BLaER1 (cell line): ENCODE measurements at regions not wholly inside any gene's neighbourhood (a gene's known extent, or its start where the extent isn't known, plus 50 kb on each side); places are given as distances from the start of the nearest gene placed in this dataset.

Experiments
- H3K27ac ChIP-seq: shearing (Covaris generic); formaldehyde crosslinking; 2 replicates; pipeline ENCODE4 v1.8.1; 2022
- H3K27me3 ChIP-seq: shearing (Covaris generic); formaldehyde crosslinking; 2 replicates; pipeline ENCODE4 v1.8.1; 2022
- H3K36me3 ChIP-seq: shearing (Covaris generic); formaldehyde crosslinking; 2 replicates; pipeline ENCODE4 v1.8.1; 2022
- H3K4me1 ChIP-seq: shearing (Covaris generic); formaldehyde crosslinking; 2 replicates; pipeline ENCODE4 v1.8.1; 2022
- H3K4me2 ChIP-seq: shearing (Covaris generic); formaldehyde crosslinking; 2 replicates; pipeline ENCODE4 v1.8.1; 2022
- H3K4me3 ChIP-seq: shearing (Covaris generic); formaldehyde crosslinking; 2 replicates; pipeline ENCODE4 v1.8.1; 2022
- H3K9ac ChIP-seq: shearing (Covaris generic); formaldehyde crosslinking; 2 replicates; pipeline ENCODE4 v1.8.1; 2022
- H3K9me3 ChIP-seq: shearing (Covaris generic); formaldehyde crosslinking; 2 replicates; pipeline ENCODE4 v1.8.1; 2022
- H4K20me1 ChIP-seq: shearing (Covaris generic); formaldehyde crosslinking; 2 replicates; pipeline ENCODE4 v1.8.1; 2022
- Cebpa-rat ChIP-seq: shearing (Covaris generic); IDR thresholded peaks from 2 replicates; pipeline ENCODE4 v1.8.1; 2022

DNA sequence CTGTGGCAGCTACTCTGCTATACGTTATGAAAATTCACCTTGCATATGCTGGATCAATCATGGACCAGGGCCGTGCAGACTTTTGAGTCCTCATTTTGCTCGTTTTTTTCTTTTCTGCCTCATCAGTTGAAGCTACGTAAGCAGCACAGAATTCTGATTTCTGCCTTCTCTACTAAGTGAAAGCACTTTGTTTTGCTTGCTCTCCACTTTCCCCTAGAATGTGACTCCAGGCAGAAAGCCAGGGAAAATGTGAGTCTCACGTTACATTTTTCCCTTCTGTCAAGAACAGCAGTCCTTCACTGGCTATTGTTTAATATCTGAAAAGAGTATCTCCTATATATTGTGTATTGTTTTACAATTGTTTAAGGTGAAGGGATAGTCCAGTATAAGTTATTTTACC lies 1840.1 kb downstream of the PCDH7 start:
- no peak overlapping the region for H3K4me3 ChIP-seq
- no peak overlapping the region for H3K4me2 ChIP-seq
- no peak for TF ChIP-seq Cebpa-rat
- H3K27ac ChIP-seq: no peak overlapping the region
- no peaks in the 10 kb centered on the region for H4K20me1 ChIP-seq
- peaks cover 12% of the 10 kb centered on the region for H3K4me1 ChIP-seq
- H3K9me3 ChIP-seq: no peaks in the 10 kb centered on the region
- H3K36me3 ChIP-seq: no peaks in the 10 kb centered on the region
- no peak overlapping the region for H3K9ac ChIP-seq
- H3K27me3 ChIP-seq: no peaks in the 10 kb centered on the region

DNA sequence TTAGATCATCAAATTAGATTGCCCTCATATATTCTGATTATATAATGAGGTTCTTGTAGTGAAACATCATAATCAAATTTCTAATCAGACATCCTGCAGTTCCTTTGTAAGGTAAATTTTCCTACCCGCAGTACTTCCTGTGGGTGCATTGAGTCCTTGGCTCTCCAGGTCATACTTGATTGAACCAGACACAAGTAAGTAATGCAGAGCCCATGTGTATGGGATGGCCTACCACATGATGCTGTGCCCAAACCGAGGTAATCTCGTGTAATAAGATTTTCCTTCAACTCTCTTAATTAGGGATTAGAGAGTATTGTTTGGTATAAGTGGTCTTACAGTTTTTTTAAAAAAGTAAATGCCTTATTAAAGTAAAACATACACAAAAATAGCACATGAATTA lies 1841.8 kb downstream of the PCDH7 start:
- H3K36me3 ChIP-seq: no peaks in the 10 kb centered on the region
- H3K4me2 ChIP-seq: no peak overlapping the region
- TF ChIP-seq Cebpa-rat: no peak

DNA sequence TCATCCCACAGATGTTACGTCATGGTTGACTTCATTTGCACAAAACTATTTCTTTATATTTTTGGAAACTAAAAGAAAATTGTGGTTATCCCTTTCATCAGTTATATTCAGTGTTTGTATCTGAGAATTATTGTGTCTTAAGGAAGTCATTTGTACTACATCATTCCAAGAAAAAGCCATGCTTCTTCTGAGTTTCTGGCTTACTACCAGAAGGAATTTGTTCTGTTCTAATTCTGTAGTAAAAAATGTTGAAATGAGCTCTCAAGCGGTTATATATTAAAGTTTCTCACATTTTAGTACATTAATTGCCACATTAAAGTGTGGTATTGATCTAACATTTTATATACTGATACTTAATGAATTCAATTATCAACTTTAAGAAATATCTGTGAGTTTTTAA lies 1844.5 kb downstream of the PCDH7 start:
- Histone ChIP-seq H3K9ac (no peak overlapping the region), H3K4me1 (peaks cover 26% of the 10 kb centered on the region), H3K27ac (no peak overlapping the region), H3K36me3 (no peaks in the 10 kb centered on the region), H3K4me3 (no peak overlapping the region), H3K27me3 (no peaks in the 10 kb centered on the region), H3K4me2 (peak overlapping the region; percentile 36), H4K20me1 (no peaks in the 10 kb centered on the region), H3K9me3 (no peaks in the 10 kb centered on the region)
- TF ChIP-seq Cebpa-rat: no peak

More for the DNA sequence above, 1841.8 kb downstream of the PCDH7 start:
- Histone ChIP-seq H3K27ac (no peak overlapping the region), H3K4me3 (no peak overlapping the region), H3K27me3 (no peaks in the 10 kb centered on the region), H3K4me1 (peaks cover 14% of the 10 kb centered on the region), H3K9me3 (no peaks in the 10 kb centered on the region), H4K20me1 (no peaks in the 10 kb centered on the region), H3K9ac (no peak overlapping the region)

DNA sequence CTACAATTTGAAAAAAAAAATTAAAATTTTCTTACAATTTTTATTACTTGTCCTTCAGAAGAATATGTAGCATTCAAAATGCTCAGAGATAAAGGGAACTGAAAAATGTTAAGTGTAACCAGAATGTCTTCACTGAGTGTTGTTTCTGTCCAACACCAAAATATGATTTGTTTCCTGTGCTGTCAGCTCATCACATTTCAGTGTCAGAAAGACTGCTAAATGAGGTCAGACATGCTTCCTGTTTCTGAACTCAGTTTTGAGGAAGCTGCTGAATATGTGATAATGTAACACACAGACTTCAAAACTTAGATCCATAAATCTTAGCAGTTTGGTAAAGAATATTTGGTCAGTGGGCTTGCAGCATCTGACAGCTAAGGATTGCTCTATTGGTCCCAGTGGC lies 1849.7 kb downstream of the PCDH7 start:
- no peak overlapping the region for H3K4me3 ChIP-seq
- no peak for TF ChIP-seq Cebpa-rat
- H3K27me3 ChIP-seq: no peaks in the 10 kb centered on the region
- no peaks in the 10 kb centered on the region for H4K20me1 ChIP-seq
- H3K9ac ChIP-seq: no peak overlapping the region
- peak overlapping the region; percentile 38; the same call in 1 of the 2 replicates for H3K27ac ChIP-seq
- peaks cover 36% of the 10 kb centered on the region for H3K4me1 ChIP-seq
- H3K36me3 ChIP-seq: no peaks in the 10 kb centered on the region
- peak overlapping the region; percentile 61 for H3K4me2 ChIP-seq
- no peaks in the 10 kb centered on the region for H3K9me3 ChIP-seq

DNA sequence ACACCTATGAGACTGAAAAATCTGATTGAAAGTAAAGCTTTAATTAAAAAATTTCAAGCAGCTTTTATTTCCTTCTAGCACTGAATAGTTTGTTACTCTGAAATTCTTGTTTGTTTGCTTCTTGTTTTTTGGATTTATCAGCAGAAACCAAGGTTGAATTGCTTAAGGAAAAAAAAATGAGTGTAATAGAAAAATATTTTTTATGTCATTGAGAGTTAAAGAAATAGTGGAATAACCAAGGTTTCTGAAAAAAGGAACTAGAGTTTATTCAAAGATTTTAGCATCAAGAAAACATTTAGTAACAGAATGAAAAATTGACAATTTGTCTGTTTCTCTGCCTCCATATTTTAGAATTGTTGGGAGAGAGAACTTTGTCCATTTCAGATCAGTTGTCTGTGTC lies 1852.2 kb downstream of the PCDH7 start:
- H3K4me1 ChIP-seq: peaks cover 38% of the 10 kb centered on the region
- H3K27ac ChIP-seq: no peak overlapping the region
- no peak overlapping the region for H3K9ac ChIP-seq
- no peak for TF ChIP-seq Cebpa-rat
- no peaks in the 10 kb centered on the region for H3K9me3 ChIP-seq
- H3K4me3 ChIP-seq: no peak overlapping the region
- no peaks in the 10 kb centered on the region for H3K27me3 ChIP-seq
- H3K36me3 ChIP-seq: no peaks in the 10 kb centered on the region
- no peaks in the 10 kb centered on the region for H4K20me1 ChIP-seq
- H3K4me2 ChIP-seq: no peak overlapping the region

DNA sequence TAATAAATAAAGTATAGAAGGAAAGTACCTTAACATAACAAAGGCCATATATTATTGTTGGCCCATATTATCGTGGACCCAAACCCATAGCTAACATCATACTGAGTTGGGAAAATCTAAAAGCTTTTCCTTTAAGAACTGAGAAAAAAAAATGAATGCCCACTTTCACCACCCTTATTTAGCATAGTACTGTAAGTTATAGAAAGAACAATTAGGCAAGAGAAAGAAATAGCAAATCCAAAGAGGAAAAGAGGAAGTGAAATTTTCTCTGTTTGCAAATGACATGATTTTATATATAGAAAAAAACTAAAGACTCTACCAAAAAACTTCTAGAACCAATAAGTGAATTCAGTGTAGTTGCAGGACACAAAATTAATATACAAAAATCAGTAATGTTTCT lies 1854.6 kb downstream of the PCDH7 start:
- H3K9ac ChIP-seq: no peak overlapping the region
- H3K27ac ChIP-seq: no peak overlapping the region
- H4K20me1 ChIP-seq: no peaks in the 10 kb centered on the region
- H3K4me1 ChIP-seq: peaks cover 24% of the 10 kb centered on the region
- H3K4me3 ChIP-seq: no peak overlapping the region
- H3K9me3 ChIP-seq: no peaks in the 10 kb centered on the region
- TF ChIP-seq Cebpa-rat: no peak
- H3K27me3 ChIP-seq: no peaks in the 10 kb centered on the region
- peak overlapping the region; percentile 37 for H3K4me2 ChIP-seq
- H3K36me3 ChIP-seq: no peaks in the 10 kb centered on the region

DNA sequence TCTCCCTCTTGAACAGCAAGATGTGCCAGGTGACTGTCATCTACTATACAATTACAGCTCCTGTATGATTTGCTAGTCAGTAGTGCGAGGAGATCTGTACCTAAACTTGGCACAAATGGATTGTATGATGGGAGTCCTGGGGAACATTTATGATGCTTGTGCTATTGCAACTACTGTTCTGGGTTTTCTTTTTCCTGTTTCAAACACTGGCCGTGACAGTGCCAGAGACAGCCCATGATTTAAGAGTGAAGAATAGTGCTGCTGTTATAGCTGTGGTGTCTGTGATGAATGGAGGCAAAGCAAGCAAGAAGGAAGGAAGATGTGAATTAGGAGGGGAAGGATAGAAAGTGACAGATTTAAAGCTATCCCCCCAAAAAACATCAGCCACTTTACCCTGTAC lies 1868.9 kb downstream of the PCDH7 start:
- H3K4me3 ChIP-seq: no peak overlapping the region
- H3K9me3 ChIP-seq: no peaks in the 10 kb centered on the region
- H3K4me2 ChIP-seq: no peak overlapping the region
- no peak overlapping the region for H3K27ac ChIP-seq
- no peaks in the 10 kb centered on the region for H3K27me3 ChIP-seq
- no peaks in the 10 kb centered on the region for H3K4me1 ChIP-seq
- no peak overlapping the region for H3K9ac ChIP-seq
- H4K20me1 ChIP-seq: no peaks in the 10 kb centered on the region
- no peaks in the 10 kb centered on the region for H3K36me3 ChIP-seq
- no peak for TF ChIP-seq Cebpa-rat

DNA sequence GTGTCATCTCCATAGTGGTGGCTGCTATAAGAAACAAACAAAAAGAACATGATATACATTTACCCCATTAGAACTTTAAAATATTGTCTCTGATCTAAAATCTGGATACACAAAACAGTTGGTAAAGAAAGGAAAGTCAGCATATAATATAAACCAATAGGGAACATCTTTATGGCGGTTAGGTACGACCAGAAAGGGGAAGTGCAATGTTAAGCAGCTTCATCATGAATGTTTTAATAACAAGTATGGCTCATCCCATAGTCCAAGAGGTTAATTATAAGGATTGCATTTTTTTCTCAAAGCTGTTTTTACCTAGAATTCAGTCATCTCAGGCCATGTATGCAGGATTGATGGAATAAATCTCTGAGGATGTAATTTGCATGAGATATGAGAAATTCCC lies 1869.7 kb downstream of the PCDH7 start:
- Histone ChIP-seq H3K4me2 (no peak overlapping the region), H3K9me3 (no peaks in the 10 kb centered on the region), H3K27me3 (no peaks in the 10 kb centered on the region), H3K36me3 (no peaks in the 10 kb centered on the region), H3K4me1 (no peaks in the 10 kb centered on the region), H3K27ac (no peak overlapping the region), H3K4me3 (no peak overlapping the region), H4K20me1 (no peaks in the 10 kb centered on the region), H3K9ac (no peak overlapping the region)
- TF ChIP-seq Cebpa-rat: no peak

DNA sequence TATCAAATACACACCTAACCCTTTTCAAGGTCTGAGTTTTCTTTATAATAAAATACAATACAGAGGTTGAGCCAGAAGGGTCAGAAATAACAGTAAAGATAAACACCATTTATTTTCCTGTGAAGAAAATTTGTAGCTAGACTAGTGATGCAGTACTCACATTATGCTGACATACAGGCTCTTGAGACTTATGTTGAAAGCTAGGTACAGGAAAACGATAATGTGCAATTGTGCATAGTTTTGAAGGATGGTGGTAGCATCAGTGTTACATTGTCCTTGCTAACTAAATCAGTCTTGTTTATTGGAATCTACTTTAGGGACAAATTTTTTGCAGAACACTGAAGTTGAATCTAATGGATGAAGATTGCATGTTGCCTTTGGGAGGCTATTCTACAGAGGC lies 1877.2 kb downstream of the PCDH7 start:
- Histone ChIP-seq H3K9ac (no peak overlapping the region), H3K9me3 (no peaks in the 10 kb centered on the region), H3K4me3 (no peak overlapping the region), H3K27ac (no peak overlapping the region), H3K4me1 (no peaks in the 10 kb centered on the region), H3K4me2 (no peak overlapping the region), H3K36me3 (no peaks in the 10 kb centered on the region), H4K20me1 (no peaks in the 10 kb centered on the region), H3K27me3 (no peaks in the 10 kb centered on the region)
- no peak for TF ChIP-seq Cebpa-rat

DNA sequence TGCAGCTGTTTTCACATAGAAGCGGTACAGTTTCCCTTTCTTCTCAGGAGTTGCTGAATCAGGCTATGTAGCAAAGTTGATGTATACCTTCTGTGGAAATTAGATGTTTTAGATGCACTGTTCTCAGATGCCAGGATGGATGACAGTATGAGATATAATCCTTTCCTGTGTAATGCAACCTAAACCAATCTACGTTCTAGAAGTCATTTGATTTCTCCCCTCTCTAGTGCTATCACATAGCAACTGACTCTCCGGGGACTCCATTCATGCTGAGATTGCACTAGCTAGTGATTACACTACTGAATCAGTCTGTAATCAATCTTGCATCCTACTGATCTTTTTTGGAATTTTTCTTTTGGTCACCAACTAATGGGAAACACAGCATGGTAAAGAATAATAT lies 1881.7 kb downstream of the PCDH7 start:
- Histone ChIP-seq H3K4me1 (no peaks in the 10 kb centered on the region), H3K27ac (no peak overlapping the region), H4K20me1 (no peaks in the 10 kb centered on the region), H3K27me3 (no peaks in the 10 kb centered on the region), H3K36me3 (no peaks in the 10 kb centered on the region), H3K9ac (no peak overlapping the region), H3K9me3 (peaks cover 4% of the 10 kb centered on the region; the same call in 1 of the 2 replicates), H3K4me3 (no peak overlapping the region), H3K4me2 (no peak overlapping the region)
- TF ChIP-seq Cebpa-rat: no peak

DNA sequence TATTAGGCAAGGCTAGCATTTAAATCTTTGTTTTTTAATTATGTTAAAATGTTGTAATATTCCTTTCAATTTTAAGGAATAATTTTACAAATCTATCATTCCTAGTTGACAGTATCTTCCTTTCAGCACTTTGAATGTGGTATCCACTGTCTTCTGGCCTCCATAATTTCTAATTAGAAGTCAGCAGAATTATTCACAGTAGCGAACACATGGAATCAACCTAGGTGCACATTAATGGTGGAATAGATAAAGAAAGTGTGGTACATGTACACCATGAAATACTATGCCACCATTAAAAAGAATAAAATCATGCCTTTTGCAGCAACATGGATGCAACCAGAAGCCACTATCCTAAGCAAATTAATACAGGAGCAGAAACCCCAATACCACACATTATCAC lies 1887.8 kb downstream of the PCDH7 start:
- H4K20me1 ChIP-seq: no peaks in the 10 kb centered on the region
- no peak overlapping the region for H3K9ac ChIP-seq
- H3K27me3 ChIP-seq: no peaks in the 10 kb centered on the region
- no peaks in the 10 kb centered on the region for H3K36me3 ChIP-seq
- peaks cover 4% of the 10 kb centered on the region; the same call in 1 of the 2 replicates for H3K9me3 ChIP-seq
- H3K4me2 ChIP-seq: no peak overlapping the region
- H3K4me3 ChIP-seq: no peak overlapping the region
- no peak overlapping the region for H3K27ac ChIP-seq
- TF ChIP-seq Cebpa-rat: no peak
- no peaks in the 10 kb centered on the region for H3K4me1 ChIP-seq
